Spleen (tissue), 11 donors: ENCODE measurements at regions not wholly inside any gene's neighbourhood (a gene's known extent, or its start where the extent isn't known, plus 50 kb on each side); places are given as distances from the start of the nearest gene placed in this dataset.

Experiments used
- DNase-seq: peaks from one replicate; pipeline ENCODE4 v3.0.0-alpha.2; 2020
- H3K27ac ChIP-seq, 8 donors: fragments of 200-600 bp; sonication (generic) in 7 of 8; 1 replicate in 4 of 8; 2 replicates in 4 of 8; pipeline versions ENCODE4 v1.5.0 to v1.8.0; 2016 to 2021; ENCODE audit warnings: inconsistent platforms in 4 of 8, mild to moderate bottlenecking in 4 of 8, moderate library complexity in 1 of 8
- H3K27me3 ChIP-seq, 7 donors: fragments of 200-600 bp; sonication (generic) in 6 of 7; replicated peaks in 1 of 7; 1 replicate in 4 of 7; 2 replicates in 3 of 7; pipeline versions ENCODE4 v1.5.0 to v1.8.0; 2016 to 2021; ENCODE audit warnings: inconsistent platforms in 3 of 7, mild to moderate bottlenecking in 1 of 7
- H3K36me3 ChIP-seq, 6 donors: fragments of 200-600 bp; sonication (generic) in 5 of 6; 1 replicate in 4 of 6; 2 replicates in 2 of 6; pipeline versions ENCODE4 v1.5.0 to v1.8.0; 2016 to 2021; ENCODE audit warnings: inconsistent platforms in 2 of 6
- H3K4me1 ChIP-seq, 6 donors: fragments of 200-600 bp; sonication (generic) in 5 of 6; 1 replicate in 3 of 6; 2 replicates in 3 of 6; pipeline versions ENCODE4 v1.5.0 to v1.8.0; 2016 to 2021; ENCODE audit warnings: inconsistent platforms in 3 of 6
- H3K4me3 ChIP-seq, 8 donors: fragments of 200-600 bp; sonication (generic) in 7 of 8; 1 replicate in 4 of 8; 2 replicates in 4 of 8; pipeline versions ENCODE4 v1.5.0 to v1.8.0; 2016 to 2021; ENCODE audit warnings: inconsistent platforms in 4 of 8, mild to moderate bottlenecking in 4 of 8, moderate library complexity in 2 of 8
- H3K9me3 ChIP-seq, 8 donors: fragments of 200-600 bp; sonication (generic) in 7 of 8; 1 replicate in 4 of 8; 2 replicates in 4 of 8; pipeline versions ENCODE4 v1.5.0 to v1.8.0; 2016 to 2021; ENCODE audit warnings: inconsistent platforms in 4 of 8
- CTCF ChIP-seq, 11 experiments: fragments of 200-600 bp in 7 of 11; fragments of 450-650 bp in 4 of 11; sonication (generic) in 4 of 11; IDR thresholded peaks in 8 of 11; conservative IDR thresholded peaks in 3 of 11; 1 replicate in 7 of 11; 2 replicates in 4 of 11; pipeline versions ENCODE4 v1.4.0 to v1.8.0; 2016 to 2021; ENCODE audit warnings: antibody characterized with exemption in 11 of 11, inconsistent platforms in 4 of 11, mild to moderate bottlenecking in 1 of 11
- POLR2A ChIP-seq, 3 donors: fragments of 450-650 bp; IDR thresholded peaks; one replicate each; pipeline ENCODE4 v1.5.1; 2017; ENCODE audit warnings: antibody characterized with exemption in 3 of 3, mild to moderate bottlenecking in 1 of 3
- POLR2AphosphoS5 ChIP-seq, 3 donors: sonication (generic); formaldehyde crosslinking; IDR thresholded peaks; one replicate each; pipeline ENCODE4 v1.5.1; 2017; ENCODE audit warnings: antibody characterized with exemption in 3 of 3
- WGBS, 5 donors: extraction: QIAGEN DNeasy Blood & Tissue Kit in 3 of 5; methylation state at CpG; one replicate each; pipeline versions ENCODE4 v1.1.5 to v1.1.7; 2013 to 2018; 5-methylcytosine and 5-hydroxymethylcytosine counted together
- intact Hi-C: fragments of 100-400 bp; cut with DNase I; formaldehyde crosslinking; loops from one replicate; pipeline ENCODE4 v1.15.0; 2023; ENCODE audit warnings: low total_unique reads
- donor health status: healthy with polysubstance abuse.
- donor health status: DM: no; HTN: no; CAD: no; lungs with moderate emphysema.
- donor health status: DM: no; HTN: no; CAD: no.
- donor health status: Bipolar disorder and iron deficiency.
- donor health status: healthy.
- donor health status: DM: no; HTN: no; CAD: no.
- donor health status: DM: yes; HTN: yes; CAD: no.

DNA sequence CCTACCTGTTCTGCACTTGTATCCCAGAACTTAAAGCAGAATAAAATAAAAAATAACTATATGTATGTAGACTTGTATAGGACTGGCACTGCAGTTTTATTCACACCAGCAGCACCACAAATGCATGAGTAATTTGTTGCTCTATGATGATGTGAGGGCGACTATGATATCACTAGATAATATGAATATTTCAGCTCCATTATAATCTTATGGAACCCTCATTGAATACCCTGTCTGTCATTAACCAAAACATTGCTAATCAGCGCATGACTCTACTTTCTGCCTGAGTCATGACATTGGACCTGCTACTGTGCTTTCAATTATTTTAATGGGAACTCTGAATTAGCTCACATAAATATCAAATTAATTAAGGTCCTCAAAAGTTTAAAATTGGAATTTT is 129.4 kb upstream of the RHOBTB1 start:
- Histone ChIP-seq H3K4me1 (no peaks in the 10 kb centered on the region), H3K4me3 (no peak overlapping the region), H3K27ac (no peak overlapping the region), H3K9me3 (no peaks in the 10 kb centered on the region), H3K36me3 (no peaks in the 10 kb centered on the region), H3K27me3 (no peaks in the 10 kb centered on the region)
- TF ChIP-seq POLR2AphosphoS5 (IDR thresholded peaks at IDR 0.05) (no peak), POLR2A (IDR thresholded peaks at IDR 0.05) (no peak), CTCF (IDR thresholded peaks at IDR 0.05 in 8 of 11, conservative IDR thresholded peaks at IDR 0.05 in 3 of 11) (no peak)
- intact Hi-C loops, result no loop called here
- 90 to 94% (median 92%) methylated on average over 2 of the region's 2 CpGs for WGBS, 5 donors
- DNase-seq, result no peak

- Histone ChIP-seq H3K9me3 (no peaks in the 10 kb centered on the region), H3K36me3 (no peaks in the 10 kb centered on the region), H3K4me3 (no peak overlapping the region), H3K27ac (no peak overlapping the region), H3K27me3 (no peaks in the 10 kb centered on the region), H3K4me1 (peaks cover 0 to 4% (median 0%) of the 10 kb centered on the region in 6 donors)
- 92 to 98% (median 94%) methylated on average over 3 of the region's 3 CpGs for WGBS, 5 donors
- DNase-seq, result no peak
- TF ChIP-seq CTCF (IDR thresholded peaks at IDR 0.05 in 8 of 11, conservative IDR thresholded peaks at IDR 0.05 in 3 of 11) (no peak), POLR2A (IDR thresholded peaks at IDR 0.05) (no peak), POLR2AphosphoS5 (IDR thresholded peaks at IDR 0.05) (no peak)
- intact Hi-C loops, result no loop called here
Measured at GRCh38 chr10:61071580-61071979, 127.6 kb upstream of the RHOBTB1 start.

DNA sequence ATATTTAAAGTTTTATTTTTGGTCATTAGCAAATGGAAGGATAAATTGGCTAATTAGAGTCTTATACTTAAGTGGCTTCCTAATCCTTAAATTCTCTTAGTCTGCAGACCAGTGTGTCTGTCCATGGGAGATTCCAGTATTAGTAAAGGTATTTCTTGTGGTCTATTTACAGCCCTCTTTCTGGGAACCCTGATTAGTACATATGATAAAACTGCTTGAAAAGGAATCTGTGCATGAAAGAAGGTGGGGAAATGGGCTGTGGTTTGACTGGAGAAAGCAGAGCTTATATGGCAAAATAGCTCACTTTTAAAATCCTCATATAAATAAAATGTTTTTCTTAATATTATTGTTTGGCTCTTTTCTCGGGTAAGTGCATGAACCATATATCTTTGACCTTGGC is 124.5 kb upstream of the RHOBTB1 start:
- Histone ChIP-seq H3K9me3 (no peaks in the 10 kb centered on the region), H3K27me3 (no peaks in the 10 kb centered on the region), H3K27ac (no peak overlapping the region), H3K36me3 (no peaks in the 10 kb centered on the region), H3K4me3 (no peak overlapping the region), H3K4me1 (peaks cover 0 to 4% (median 0%) of the 10 kb centered on the region in 6 donors)
- TF ChIP-seq POLR2AphosphoS5 (IDR thresholded peaks at IDR 0.05), result no peak
- TF ChIP-seq POLR2A (IDR thresholded peaks at IDR 0.05), result no peak
- TF ChIP-seq CTCF (IDR thresholded peaks at IDR 0.05 in 8 of 11, conservative IDR thresholded peaks at IDR 0.05 in 3 of 11), result no peak
- WGBS, 5 donors, result 49 to 81% (median 65%) methylated on average over 1 of the region's 1 CpG
- intact Hi-C loops, result no loop called here
- DNase-seq, result no peak

DNA sequence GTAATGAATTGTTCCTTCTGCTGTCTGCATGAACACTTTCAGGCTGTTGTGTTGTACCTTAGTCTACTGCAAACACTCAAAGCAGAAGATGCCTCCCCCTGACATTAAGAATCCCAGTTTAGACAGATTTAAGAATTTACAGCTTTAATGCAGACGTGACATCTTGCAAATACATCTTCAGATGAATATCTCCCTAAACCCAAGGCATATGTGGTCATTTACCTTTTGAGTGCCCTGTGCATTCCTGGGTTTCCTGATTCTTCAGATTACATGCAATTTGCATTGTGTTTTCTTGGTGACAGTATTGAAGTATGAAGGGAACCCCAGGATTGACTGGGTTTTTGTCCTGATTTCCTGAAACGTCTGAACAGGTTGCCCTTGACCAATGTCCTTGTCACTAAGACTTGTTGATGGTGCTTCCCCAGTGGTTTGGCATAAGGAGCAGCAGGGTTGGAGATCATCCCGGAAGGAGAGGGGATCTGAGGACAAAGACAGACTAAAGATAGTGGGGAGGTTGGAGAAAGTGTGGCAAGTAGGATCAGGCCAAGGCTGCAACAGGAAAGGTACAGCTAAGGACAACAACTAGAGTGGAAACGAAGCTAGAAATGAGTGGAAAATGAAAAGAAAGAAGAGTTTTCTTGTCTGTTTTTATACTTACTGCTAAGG is 123.8 kb upstream of the RHOBTB1 start:
- WGBS, 5 donors, result 57 to 77% (median 67%) methylated on average over 4 of the region's 4 CpGs
- Histone ChIP-seq H3K4me1 (peaks cover 0 to 4% (median 0%) of the 10 kb centered on the region in 6 donors), H3K27ac (no peak overlapping the region), H3K27me3 (no peaks in the 10 kb centered on the region), H3K36me3 (no peaks in the 10 kb centered on the region), H3K4me3 (no peak overlapping the region), H3K9me3 (no peaks in the 10 kb centered on the region)
- DNase-seq, result no peak
- intact Hi-C loops, result no loop called here
- TF ChIP-seq CTCF (IDR thresholded peaks at IDR 0.05 in 8 of 11, conservative IDR thresholded peaks at IDR 0.05 in 3 of 11) (no peak), POLR2AphosphoS5 (IDR thresholded peaks at IDR 0.05) (no peak), POLR2A (IDR thresholded peaks at IDR 0.05) (no peak)
